ENCODE measurements at regions not wholly inside any gene's neighbourhood (a gene's known extent, or its start where the extent isn't known, plus 50 kb on each side); places are given as distances from the start of the nearest gene placed in this dataset.
A peak's percentile ranks its signal among the peaks of the same experiment; 100 is the strongest.

DNA sequence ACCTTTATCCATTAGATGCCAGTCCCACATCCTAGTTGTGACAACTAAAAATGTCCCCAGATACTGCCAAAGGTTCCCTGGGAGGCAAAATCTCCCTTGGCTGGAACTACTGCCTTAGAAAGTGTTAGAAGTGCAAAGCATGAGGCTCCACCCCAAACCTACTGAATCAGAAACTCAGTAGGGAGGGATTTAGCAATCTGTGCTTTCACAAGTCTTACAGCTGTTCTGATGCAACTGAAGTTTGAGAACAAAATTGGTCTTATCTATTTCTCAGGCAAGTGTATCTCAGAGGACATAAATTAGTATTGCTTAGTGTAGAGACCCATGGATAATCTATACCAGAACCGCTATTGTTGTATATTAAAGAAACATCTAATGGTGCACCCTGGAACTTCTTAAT lies 70.2 kb downstream of the CLDN1 start:
- DNase-seq (ENCODE audit: low read depth in 2 of 2) = peak; percentile 71 to 88
- no peak overlapping the region for H3K4me3 ChIP-seq (replicated peaks in 1 of 2; ENCODE audit: low read depth in 2 of 2, low read length in 2 of 2)
- TF ChIP-seq, protein P1, sequence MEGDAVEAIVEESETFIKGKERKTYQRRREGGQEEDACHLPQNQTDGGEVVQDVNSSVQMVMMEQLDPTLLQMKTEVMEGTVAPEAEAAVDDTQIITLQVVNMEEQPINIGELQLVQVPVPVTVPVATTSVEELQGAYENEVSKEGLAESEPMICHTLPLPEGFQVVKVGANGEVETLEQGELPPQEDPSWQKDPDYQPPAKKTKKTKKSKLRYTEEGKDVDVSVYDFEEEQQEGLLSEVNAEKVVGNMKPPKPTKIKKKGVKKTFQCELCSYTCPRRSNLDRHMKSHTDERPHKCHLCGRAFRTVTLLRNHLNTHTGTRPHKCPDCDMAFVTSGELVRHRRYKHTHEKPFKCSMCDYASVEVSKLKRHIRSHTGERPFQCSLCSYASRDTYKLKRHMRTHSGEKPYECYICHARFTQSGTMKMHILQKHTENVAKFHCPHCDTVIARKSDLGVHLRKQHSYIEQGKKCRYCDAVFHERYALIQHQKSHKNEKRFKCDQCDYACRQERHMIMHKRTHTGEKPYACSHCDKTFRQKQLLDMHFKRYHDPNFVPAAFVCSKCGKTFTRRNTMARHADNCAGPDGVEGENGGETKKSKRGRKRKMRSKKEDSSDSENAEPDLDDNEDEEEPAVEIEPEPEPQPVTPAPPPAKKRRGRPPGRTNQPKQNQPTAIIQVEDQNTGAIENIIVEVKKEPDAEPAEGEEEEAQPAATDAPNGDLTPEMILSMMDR (IDR thresholded peaks at IDR 0.05; ENCODE audit: low read depth, low read length) = no peak

GRCh38 chr3:190249414-190249813 lies 72.8 kb downstream of the CLDN1 start:
- H3K4me3 ChIP-seq (replicated peaks in 1 of 2; ENCODE audit: low read depth in 2 of 2, low read length in 2 of 2) = no peak overlapping the region
- TF ChIP-seq, protein P1 (IDR thresholded peaks at IDR 0.05; ENCODE audit: low read depth, low read length) = no peak
- DNase-seq (ENCODE audit: low read depth in 2 of 2) = no peak

GRCh38 chr3:190242147-190242546 lies 80.1 kb downstream of the CLDN1 start:
- DNase-seq (ENCODE audit: low read depth in 2 of 2) = no peak
- no peak overlapping the region for H3K4me3 ChIP-seq (replicated peaks in 1 of 2; ENCODE audit: low read depth in 2 of 2, low read length in 2 of 2)
- TF ChIP-seq, protein P1 (IDR thresholded peaks at IDR 0.05; ENCODE audit: low read depth, low read length) = no peak

- no peak overlapping the region for H3K4me3 ChIP-seq (replicated peaks in 1 of 2; ENCODE audit: low read depth in 2 of 2, low read length in 2 of 2)
- TF ChIP-seq, protein P1 (IDR thresholded peaks at IDR 0.05; ENCODE audit: low read depth, low read length) = no peak
- DNase-seq (ENCODE audit: low read depth in 2 of 2) = peak in 1 of 2 donors; percentile 3
Observed at GRCh38 chr3:190239325-190239724, 82.9 kb downstream of the CLDN1 start.

DNA sequence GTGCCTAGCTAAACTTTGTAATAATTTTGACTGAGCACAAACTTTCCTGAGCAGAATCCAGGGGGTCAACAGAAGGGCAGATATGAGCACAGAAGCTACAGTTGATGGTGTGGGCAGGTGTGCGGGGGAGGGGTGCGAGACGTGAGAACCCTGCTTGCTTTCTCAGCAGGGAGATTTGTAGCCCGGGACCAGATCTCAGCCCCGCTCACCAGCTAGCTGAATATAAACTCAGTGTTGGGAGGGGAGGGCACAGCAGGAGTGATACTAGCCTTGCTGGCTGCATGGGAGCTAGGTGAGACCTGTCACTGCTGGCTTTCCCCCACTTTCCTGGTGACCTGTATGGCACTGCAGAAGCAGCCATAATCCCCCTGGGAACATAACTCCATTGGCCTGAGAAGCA lies 83.4 kb downstream of the CLDN1 start:
- TF ChIP-seq, protein P1 (IDR thresholded peaks at IDR 0.05; ENCODE audit: low read depth, low read length) = no peak
- no peak overlapping the region for H3K4me3 ChIP-seq (replicated peaks in 1 of 2; ENCODE audit: low read depth in 2 of 2, low read length in 2 of 2)

DNA sequence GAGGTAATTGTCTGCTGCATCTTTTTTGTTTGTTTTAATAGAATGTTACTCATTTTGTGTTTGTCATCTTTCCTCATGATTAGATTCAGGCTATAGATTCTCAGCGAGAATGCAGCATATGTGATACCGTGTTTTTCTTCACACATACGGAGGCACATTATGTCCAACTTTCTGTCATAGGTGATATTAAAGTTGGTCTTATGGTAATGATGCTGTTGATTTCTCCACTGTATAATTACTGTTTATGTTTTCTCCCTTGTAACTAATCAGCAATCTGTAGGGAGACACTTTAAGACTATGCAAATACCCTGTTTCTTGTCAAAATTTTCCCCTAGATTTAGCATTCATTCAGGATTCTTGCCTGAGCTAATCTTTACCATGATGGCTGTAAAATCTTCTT lies 87.6 kb downstream of the CLDN1 start:
- H3K4me3 ChIP-seq (replicated peaks in 1 of 2; ENCODE audit: low read depth in 2 of 2, low read length in 2 of 2) = no peak overlapping the region
- DNase-seq (ENCODE audit: low read depth in 2 of 2) = no peak
- TF ChIP-seq, protein P1 (IDR thresholded peaks at IDR 0.05; ENCODE audit: low read depth, low read length) = no peak

More for the DNA sequence above, 83.4 kb downstream of the CLDN1 start:
- no peak for DNase-seq (ENCODE audit: low read depth in 2 of 2)
